DLD1 (cell line): ENCODE measurements at regions not wholly inside any gene's neighbourhood (a gene's known extent, or its start where the extent isn't known, plus 50 kb on each side); places are given as distances from the start of the nearest gene placed in this dataset.

ENCODE experiments used
- in situ Hi-C: cut with HindIII; loops from 2 replicates; pipeline ENCODE4 v1.10.0; 2017; ENCODE audit warnings: low sequenced_read_pairs

- in situ Hi-C loops: no loop called here
These were observed 259.7 kb downstream of the INSC start for GRCh38 chr11:15374418-15374817.

DNA sequence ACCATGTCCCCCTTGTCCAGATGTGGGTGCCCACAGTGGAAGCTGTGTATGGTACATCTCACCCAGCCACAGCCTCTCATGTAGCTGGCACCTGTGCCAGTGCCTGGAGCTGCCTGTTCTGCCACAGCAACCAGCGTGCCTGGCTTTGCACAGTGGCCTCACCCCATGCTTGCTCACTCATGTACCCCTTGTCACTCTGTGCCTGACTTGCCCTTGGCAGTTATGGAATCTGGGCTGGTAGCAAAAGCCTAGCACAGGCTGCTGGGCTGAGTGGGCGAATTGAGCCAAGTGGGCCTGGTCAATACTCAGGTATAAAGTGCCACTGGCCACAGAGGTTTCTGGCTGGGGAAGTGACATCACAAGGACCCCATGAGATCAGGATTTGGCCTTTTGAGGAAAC is 264.2 kb downstream of the INSC start:
- in situ Hi-C loops: no loop called here

DNA sequence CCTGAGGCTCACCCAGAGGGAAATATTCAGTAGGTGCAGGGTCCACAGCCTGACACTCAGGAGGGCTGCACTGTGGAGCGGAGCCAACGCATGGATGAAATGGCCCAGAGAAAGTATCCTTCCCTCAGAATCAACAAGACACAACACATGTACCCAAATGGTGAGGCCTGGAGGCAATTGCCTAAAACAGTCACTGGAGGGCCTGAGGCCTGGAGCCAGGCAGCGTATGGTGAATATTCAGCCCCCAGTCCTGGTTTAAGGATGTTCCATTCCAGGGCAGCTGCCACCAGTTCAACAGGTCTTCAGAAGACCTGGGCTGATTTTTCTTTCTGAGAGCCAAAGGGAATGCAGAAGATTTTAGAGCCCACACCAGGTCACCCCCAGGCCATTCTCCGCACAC is 264.8 kb downstream of the INSC start:
- in situ Hi-C loops: no loop called here

DNA sequence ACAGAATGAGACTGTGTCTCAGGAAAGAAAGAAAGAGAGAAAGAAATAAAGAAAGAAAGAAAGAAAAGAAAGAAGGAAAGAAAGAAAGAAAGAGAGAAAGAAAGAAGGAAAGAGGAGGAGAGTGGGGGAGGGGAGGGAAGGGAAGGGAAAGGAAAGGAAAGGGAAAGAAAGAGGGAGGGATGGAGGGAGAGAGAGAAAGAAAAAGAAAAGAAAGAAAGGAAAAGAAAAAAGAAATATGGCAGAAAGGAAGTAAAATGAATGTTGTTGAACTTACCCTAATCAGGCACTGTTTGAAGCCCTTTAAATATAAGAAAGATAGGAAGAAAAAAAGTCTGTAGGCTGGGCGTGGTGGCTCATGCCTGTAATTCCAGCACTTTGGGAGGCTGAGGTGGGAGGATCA is 276.1 kb downstream of the INSC start:
- in situ Hi-C loops: no loop called here

GRCh38 chr11:15396778-15397177 is 282.1 kb downstream of the INSC start:
- in situ Hi-C loops: no loop called here

- in situ Hi-C loops: no loop called here
These were observed 292.2 kb downstream of the INSC start for GRCh38 chr11:15406851-15407351.

- in situ Hi-C loops: no loop called here
These were observed 297.3 kb downstream of the INSC start for GRCh38 chr11:15412054-15412453.

DNA sequence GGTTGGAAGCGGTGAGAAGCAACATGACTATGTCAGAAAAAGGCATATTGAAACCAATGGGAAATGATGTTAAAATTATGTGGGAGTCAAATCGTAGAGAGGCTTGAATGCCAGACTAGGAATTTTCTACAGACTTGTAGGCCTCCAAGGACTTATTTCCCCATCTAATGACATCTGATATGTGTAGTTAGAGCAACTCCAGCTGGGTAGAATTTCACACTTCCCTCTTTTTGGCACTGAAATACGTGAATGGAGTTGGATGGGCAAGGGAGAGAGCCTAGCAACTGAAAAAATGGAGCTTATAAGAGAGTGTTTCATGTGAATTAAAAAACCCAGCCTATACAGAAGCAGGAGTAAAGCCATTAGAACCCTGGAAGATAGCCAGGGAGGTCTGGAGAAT is 304.2 kb downstream of the INSC start:
- in situ Hi-C loops: no loop called here

- in situ Hi-C loops: no loop called here
These were observed 305.0 kb downstream of the INSC start for GRCh38 chr11:15419696-15420095.

- in situ Hi-C loops: no loop called here
These were observed 315.7 kb downstream of the INSC start for GRCh38 chr11:15430381-15430780.

GRCh38 chr11:15434529-15434928 is 319.8 kb downstream of the INSC start:
- in situ Hi-C loops: no loop called here

DNA sequence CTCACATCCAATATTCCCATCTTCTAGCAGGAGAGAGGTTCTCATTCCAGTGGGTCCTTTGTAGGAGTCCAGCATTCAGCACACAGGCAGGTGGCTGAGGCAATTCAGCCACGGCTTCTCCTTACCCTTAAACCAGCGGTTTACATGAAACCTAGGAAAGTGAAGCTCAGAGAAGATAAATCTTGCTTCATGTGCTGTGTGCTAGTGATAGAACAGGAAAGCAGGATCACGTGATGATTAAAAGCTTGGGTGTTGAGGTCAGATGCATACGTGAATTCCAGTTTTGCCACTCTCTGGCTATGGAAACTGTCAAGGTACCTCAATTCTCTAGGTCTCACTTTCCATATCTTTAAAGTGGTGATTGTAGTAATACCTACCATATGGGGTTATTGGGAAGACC is 331.6 kb downstream of the INSC start:
- in situ Hi-C loops: no loop called here

- in situ Hi-C loops: no loop called here
These were observed 332.2 kb downstream of the INSC start for GRCh38 chr11:15446929-15447328.

- in situ Hi-C loops: no loop called here
These were observed 337.0 kb downstream of the INSC start for GRCh38 chr11:15451713-15452112.

- in situ Hi-C loops: no loop called here
These were observed 338.6 kb downstream of the INSC start for GRCh38 chr11:15453211-15453765.

DNA sequence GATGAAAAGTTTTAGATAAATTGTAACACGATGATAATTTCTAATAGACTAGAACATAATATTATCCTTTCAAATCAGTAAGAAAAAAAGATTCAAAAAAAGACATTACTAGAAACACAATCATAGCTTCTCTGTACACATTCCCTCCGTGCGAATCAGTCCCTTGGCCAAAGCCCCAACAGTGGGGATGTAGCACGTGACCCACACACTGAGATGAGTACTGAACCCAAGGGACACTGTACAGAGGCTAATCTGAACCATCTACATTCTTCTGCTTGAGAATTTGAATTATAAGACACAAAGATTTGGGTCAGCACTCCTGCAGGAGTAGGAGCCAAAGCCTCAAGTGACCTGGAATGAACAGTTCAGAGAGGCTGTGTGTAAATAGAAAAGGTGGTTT is 353.7 kb downstream of the INSC start:
- in situ Hi-C loops: no loop called here

DNA sequence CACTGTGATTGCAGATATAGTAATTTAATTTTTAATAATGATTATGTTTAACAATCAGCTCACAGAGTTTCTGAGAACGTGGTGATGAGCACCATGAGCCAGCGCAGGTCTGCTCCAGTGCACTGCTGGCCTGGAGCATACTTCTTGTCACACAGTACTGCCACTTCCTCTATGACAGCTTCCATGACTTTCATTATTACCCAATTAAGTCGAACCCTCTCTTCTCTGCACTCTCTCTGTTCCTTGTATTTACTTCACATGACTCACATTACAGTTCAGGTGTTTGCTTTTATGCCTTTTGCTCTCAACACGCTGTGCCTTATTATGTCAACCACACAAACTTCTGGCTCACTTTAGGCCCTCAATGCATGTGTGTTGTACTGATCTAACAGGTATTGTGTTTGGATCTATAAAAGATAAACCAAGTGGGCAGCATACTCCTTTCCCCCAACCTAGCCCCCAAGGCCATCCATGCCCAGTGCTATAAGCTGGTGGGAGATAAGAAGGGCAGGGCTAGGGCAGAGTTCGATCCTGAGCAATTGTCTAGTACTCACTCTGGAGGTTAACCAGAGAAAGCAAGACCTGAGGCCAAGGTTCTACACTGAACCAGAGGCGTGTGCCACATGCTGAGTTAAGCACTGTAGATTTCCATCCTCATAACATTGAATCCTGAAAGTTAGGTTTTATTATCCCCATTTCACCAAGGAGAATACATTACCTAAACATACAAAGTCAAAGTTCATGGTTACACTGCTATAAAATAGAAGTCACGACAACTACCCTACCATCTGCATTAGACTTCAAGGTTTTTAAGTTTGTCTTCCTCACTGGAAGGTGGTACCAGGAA is 356.5 kb downstream of the INSC start:
- in situ Hi-C loops: no loop called here

- in situ Hi-C loops: no loop called here
These were observed 357.4 kb downstream of the INSC start for GRCh38 chr11:15471895-15472799.

GRCh38 chr11:15473954-15474837 is 359.5 kb downstream of the INSC start:
- in situ Hi-C loops: no loop called here

- in situ Hi-C loops: no loop called here
These were observed 361.7 kb downstream of the INSC start for GRCh38 chr11:15476371-15476917.
